COR-L47 (cell line): ENCODE measurements at regions not wholly inside any gene's neighbourhood (a gene's known extent, or its start where the extent isn't known, plus 50 kb on each side); places are given as distances from the start of the nearest gene placed in this dataset.
"Not testable (repeated sequence)": the region's sequence is repeated elsewhere in the genome, so short reads cannot be mapped to it uniquely, and the experiment has no call there.

Experiments
- DNase-seq: peaks from one replicate; lab custom pipeline; 2025; lab: John Stamatoyannopoulos, UW

DNA sequence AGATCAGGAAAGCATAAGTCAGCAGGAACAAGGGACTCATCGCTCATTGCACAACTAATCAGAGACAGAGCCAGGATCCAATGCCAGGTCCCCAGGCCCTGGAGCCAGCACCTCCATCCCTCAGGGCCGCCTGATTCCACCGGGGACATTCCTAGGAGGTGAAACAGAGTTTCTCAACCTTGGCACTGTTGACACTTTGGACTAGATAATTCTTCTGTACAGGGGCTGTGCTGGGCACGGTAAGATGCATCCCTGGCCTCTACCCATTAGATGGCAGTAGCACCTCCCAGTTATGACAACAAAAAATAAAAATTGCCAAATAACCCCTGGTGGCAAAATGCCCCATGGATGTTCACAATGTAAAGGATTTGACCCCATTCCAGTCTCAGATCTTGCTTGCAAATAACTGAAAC, 127.7 kb downstream of the MTHFS start:
- peak; percentile 19 for DNase-seq

DNA sequence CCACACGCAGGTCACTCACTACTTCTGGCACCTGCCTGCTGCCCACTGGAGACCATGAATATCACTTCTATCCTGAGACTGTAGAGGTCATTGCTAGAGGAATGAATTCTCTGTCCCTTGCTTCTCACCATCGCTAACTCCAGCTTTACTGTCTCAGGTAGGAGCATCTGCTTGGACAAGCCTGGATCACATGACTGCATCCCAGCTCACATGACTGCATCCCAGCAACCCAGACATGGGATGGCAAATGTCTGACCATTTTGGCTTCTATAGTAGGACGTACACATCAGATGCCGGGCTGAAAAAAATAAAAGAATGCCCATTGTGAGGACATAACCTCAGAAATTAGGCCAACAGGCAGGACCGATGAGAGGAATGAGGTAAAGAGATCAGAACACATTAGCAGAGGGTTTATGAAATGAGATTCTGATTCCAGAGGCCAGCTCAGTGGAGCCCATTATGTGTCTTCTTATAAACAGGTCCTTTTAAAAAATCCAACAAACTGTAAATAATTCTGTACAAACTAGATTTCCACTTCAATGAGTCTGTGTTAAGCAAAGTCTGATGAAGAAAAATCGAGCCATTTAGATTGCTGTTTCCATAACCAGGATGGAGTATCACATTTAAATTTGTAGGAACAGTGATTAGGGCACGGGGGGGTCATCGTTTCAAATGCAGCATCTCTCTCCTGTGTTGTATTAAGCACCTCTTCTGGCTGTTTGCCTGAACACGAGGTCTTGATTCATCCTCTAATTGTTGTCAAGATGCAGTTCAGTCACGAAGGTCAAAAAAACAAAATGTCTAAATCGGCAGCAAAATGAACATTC, 126.7 kb downstream of the MTHFS start:
- DNase-seq: no peak

DNA sequence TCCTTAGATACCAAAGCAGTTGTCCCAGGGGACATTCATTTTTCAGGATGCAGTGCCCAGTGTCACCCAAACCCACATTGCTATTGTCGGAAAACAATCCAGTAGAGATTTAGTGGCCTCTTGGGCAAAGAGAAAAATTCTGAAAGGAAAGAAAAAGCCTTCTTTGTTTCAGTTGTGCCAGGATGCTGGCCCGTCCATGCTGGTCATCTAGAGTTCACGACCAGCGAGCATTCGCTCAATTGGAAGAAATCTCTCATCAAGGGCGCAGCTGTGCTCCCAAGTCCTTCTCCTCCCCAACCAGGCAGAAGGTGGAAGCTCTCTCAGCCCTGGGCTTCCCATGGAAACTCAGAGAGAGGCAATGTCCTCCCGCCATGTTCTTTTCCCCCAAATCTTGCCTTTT, 123.7 kb downstream of the MTHFS start:
- DNase-seq: no peak

DNA sequence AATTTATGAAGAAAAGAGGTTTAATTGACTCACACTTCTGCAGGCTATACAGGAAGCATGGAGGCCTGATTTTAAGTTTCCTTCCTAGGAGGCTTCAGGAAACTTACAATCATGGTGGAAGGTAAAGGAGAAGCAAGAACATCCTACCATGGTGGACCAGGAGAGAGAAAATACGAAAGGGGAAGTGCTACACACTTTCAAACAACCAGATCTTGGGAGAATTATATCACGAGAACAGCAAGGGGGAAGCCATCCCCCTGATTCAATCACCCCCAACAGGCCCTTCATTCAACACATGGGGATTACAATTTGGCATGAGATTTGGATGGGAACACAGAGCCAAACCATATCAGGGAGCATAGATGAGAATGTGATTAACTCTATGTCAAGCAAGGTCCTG, 121.0 kb downstream of the MTHFS start:
- DNase-seq: no peak

DNA sequence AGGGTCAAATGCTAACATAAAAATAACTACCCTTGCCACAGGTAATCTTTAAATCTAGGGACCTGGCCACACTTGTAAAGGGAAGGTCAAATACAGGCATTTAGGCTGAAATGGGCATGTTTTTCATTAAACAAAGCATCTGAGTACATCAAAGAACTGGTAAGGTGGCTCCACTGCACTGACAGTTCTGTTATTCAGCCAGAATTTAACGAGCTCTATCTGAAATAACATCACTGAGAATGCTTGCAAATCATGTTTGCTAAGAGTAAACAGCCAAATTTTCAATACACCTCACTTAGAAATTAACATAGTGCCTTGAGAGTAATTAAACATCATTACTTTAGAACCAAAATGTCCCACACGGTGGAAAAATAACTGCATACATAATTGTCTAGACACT, 118.9 kb downstream of the MTHFS start:
- DNase-seq: no peak

DNA sequence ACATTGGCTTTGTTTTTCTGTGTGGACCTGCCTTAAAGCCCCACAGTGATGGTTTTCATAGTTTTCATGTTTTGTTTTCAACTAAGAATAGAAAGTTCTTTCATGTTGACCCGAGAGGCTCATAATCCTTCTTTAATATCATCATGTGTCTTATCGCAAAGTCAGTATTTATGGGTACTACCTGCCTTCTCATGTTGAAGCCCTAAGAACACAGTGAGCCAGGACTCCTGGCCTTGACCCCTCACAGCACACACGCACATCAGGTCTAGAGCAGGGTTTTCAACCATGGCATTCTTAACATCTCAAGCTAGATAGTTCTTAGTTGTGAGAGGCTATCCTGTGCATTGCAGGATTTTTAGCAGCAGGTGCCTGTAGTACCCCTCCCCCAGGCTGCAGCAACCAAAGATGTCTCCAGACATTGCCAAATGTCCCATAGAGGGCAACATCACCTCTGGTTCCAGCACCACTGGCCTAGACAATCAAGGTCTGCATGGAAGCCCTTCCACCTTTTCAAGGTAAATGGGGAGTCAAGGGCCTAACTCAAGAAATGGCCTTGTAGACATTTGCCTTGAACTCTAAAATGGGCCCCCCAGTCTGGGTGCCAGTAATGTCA, 118.3 kb downstream of the MTHFS start:
- no peak for DNase-seq

DNA sequence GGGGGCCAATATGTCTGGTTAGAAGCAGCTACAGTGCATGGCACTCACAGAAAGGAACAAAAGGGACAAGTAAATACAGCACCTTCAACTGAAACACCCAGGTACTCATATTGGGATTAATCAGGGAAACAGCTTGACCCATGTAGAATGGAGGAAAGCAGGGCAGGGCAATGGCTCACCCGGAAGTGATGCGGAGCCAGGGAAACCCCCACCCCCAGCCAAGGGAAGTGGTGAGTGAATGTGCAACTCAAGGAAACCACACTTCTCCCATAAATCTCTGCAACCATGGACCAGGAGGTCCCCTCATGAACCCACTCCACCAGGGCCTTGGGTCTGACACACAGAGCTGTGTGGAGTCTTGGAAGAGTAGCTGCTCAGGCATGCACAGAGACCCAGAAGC, 117.1 kb downstream of the MTHFS start:
- DNase-seq: no peak

DNA sequence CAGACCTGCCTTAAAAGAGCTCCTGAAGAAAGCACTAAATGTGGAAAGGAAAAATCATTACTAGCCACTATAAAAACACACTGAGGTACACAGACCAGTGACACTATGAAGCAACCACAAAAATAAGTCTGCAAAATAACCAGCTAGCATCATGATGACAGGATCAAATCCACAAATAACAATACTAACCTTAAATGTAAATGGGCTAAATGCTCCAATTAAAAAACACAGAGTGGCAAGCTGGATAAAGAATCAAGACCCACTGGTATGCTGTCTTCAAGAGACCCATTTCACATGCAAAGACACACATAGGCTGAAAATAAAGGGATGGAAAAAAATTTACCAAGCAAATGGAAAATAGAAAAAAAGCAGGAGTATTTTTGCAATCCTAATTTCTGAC, 114.5 kb downstream of the MTHFS start:
- not testable (repeated sequence) for DNase-seq
